ENCODE measurements at regions not wholly inside any gene's neighbourhood (a gene's known extent, or its start where the extent isn't known, plus 50 kb on each side); places are given as distances from the start of the nearest gene placed in this dataset.

- no peaks in the 10 kb centered on the region for H3K27me3 ChIP-seq (ENCODE audit: insufficient read depth, low read length)
- no peaks in the 10 kb centered on the region for H3K4me1 ChIP-seq (ENCODE audit: insufficient read depth, low read length)
- no peaks in the 10 kb centered on the region for H3K9me3 ChIP-seq (ENCODE audit: low read depth, low read length)
- H3K4me3 ChIP-seq (ENCODE audit: low read length): no peak overlapping the region
Observed at GRCh38 chr2:129865976-129866375, 113.5 kb upstream of the RAB6C start.

GRCh38 chr2:129866391-129866790 is 113.1 kb upstream of the RAB6C start:
- no peak overlapping the region for H3K4me3 ChIP-seq (ENCODE audit: low read length)
- H3K9me3 ChIP-seq (ENCODE audit: low read depth, low read length): no peaks in the 10 kb centered on the region
- H3K27me3 ChIP-seq (ENCODE audit: insufficient read depth, low read length): no peaks in the 10 kb centered on the region
- H3K4me1 ChIP-seq (ENCODE audit: insufficient read depth, low read length): no peaks in the 10 kb centered on the region

GRCh38 chr2:129868151-129868550 is 111.3 kb upstream of the RAB6C start:
- H3K4me1 ChIP-seq (ENCODE audit: insufficient read depth, low read length): no peaks in the 10 kb centered on the region
- H3K27me3 ChIP-seq (ENCODE audit: insufficient read depth, low read length): no peaks in the 10 kb centered on the region
- no peak overlapping the region for H3K4me3 ChIP-seq (ENCODE audit: low read length)
- H3K9me3 ChIP-seq (ENCODE audit: low read depth, low read length): no peaks in the 10 kb centered on the region

GRCh38 chr2:129870685-129871241 is 108.7 kb upstream of the RAB6C start:
- Histone ChIP-seq H3K4me1 (ENCODE audit: insufficient read depth, low read length) (no peaks in the 10 kb centered on the region), H3K27me3 (ENCODE audit: insufficient read depth, low read length) (no peaks in the 10 kb centered on the region), H3K4me3 (ENCODE audit: low read length) (no peak overlapping the region), H3K9me3 (ENCODE audit: low read depth, low read length) (no peaks in the 10 kb centered on the region)

- no peak overlapping the region for H3K4me3 ChIP-seq (ENCODE audit: low read length)
- H3K4me1 ChIP-seq (ENCODE audit: insufficient read depth, low read length): peaks cover 8% of the 10 kb centered on the region
- no peaks in the 10 kb centered on the region for H3K9me3 ChIP-seq (ENCODE audit: low read depth, low read length)
- no peaks in the 10 kb centered on the region for H3K27me3 ChIP-seq (ENCODE audit: insufficient read depth, low read length)
Observed at GRCh38 chr2:129872446-129872845, 107.0 kb upstream of the RAB6C start.

GRCh38 chr2:129876541-129876940 is 102.9 kb upstream of the RAB6C start:
- no peaks in the 10 kb centered on the region for H3K27me3 ChIP-seq (ENCODE audit: insufficient read depth, low read length)
- peak overlapping the region; percentile 86 for H3K4me3 ChIP-seq (ENCODE audit: low read length)

GRCh38 chr2:129877289-129877741 is 102.2 kb upstream of the RAB6C start:
- Histone ChIP-seq H3K4me1 (ENCODE audit: insufficient read depth, low read length) (peaks cover 8% of the 10 kb centered on the region), H3K9me3 (ENCODE audit: low read depth, low read length) (no peaks in the 10 kb centered on the region), H3K27me3 (ENCODE audit: insufficient read depth, low read length) (no peaks in the 10 kb centered on the region), H3K4me3 (ENCODE audit: low read length) (peak overlapping the region; percentile 86)

More at GRCh38 chr2:129876541-129876940, 102.9 kb upstream of the RAB6C start:
- Histone ChIP-seq H3K9me3 (ENCODE audit: low read depth, low read length) (no peaks in the 10 kb centered on the region), H3K4me1 (ENCODE audit: insufficient read depth, low read length) (peaks cover 8% of the 10 kb centered on the region)

- Histone ChIP-seq H3K4me3 (ENCODE audit: low read length) (peak overlapping the region; percentile 30), H3K4me1 (ENCODE audit: insufficient read depth, low read length) (peaks cover 8% of the 10 kb centered on the region), H3K27me3 (ENCODE audit: insufficient read depth, low read length) (no peaks in the 10 kb centered on the region), H3K9me3 (ENCODE audit: low read depth, low read length) (no peaks in the 10 kb centered on the region)
Observed at GRCh38 chr2:129877795-129878775, 101.4 kb upstream of the RAB6C start.

- Histone ChIP-seq H3K9me3 (ENCODE audit: low read depth, low read length) (no peaks in the 10 kb centered on the region), H3K27me3 (ENCODE audit: insufficient read depth, low read length) (no peaks in the 10 kb centered on the region), H3K4me1 (ENCODE audit: insufficient read depth, low read length) (peaks cover 8% of the 10 kb centered on the region), H3K4me3 (ENCODE audit: low read length) (no peak overlapping the region)
Observed at GRCh38 chr2:129879614-129880180, 99.8 kb upstream of the RAB6C start.

GRCh38 chr2:129880309-129880708 is 99.2 kb upstream of the RAB6C start:
- H3K4me3 ChIP-seq (ENCODE audit: low read length): no peak overlapping the region
- peaks cover 8% of the 10 kb centered on the region for H3K4me1 ChIP-seq (ENCODE audit: insufficient read depth, low read length)
- no peaks in the 10 kb centered on the region for H3K27me3 ChIP-seq (ENCODE audit: insufficient read depth, low read length)
- no peaks in the 10 kb centered on the region for H3K9me3 ChIP-seq (ENCODE audit: low read depth, low read length)

- H3K4me3 ChIP-seq (ENCODE audit: low read length): no peak overlapping the region
- no peaks in the 10 kb centered on the region for H3K9me3 ChIP-seq (ENCODE audit: low read depth, low read length)
- peaks cover 8% of the 10 kb centered on the region for H3K4me1 ChIP-seq (ENCODE audit: insufficient read depth, low read length)
- H3K27me3 ChIP-seq (ENCODE audit: insufficient read depth, low read length): no peaks in the 10 kb centered on the region
Observed at GRCh38 chr2:129880971-129881370, 98.5 kb upstream of the RAB6C start.

GRCh38 chr2:129881786-129882396 is 97.6 kb upstream of the RAB6C start:
- Histone ChIP-seq H3K9me3 (ENCODE audit: low read depth, low read length) (no peaks in the 10 kb centered on the region), H3K4me3 (ENCODE audit: low read length) (no peak overlapping the region), H3K27me3 (ENCODE audit: insufficient read depth, low read length) (no peaks in the 10 kb centered on the region), H3K4me1 (ENCODE audit: insufficient read depth, low read length) (peaks cover 3% of the 10 kb centered on the region)

- H3K9me3 ChIP-seq (ENCODE audit: low read depth, low read length): no peaks in the 10 kb centered on the region
- H3K27me3 ChIP-seq (ENCODE audit: insufficient read depth, low read length): no peaks in the 10 kb centered on the region
- H3K4me3 ChIP-seq (ENCODE audit: low read length): no peak overlapping the region
- no peaks in the 10 kb centered on the region for H3K4me1 ChIP-seq (ENCODE audit: insufficient read depth, low read length)
Observed at GRCh38 chr2:129882476-129882875, 97.0 kb upstream of the RAB6C start.

- Histone ChIP-seq H3K4me3 (ENCODE audit: low read length) (no peak overlapping the region), H3K27me3 (ENCODE audit: insufficient read depth, low read length) (no peaks in the 10 kb centered on the region), H3K4me1 (ENCODE audit: insufficient read depth, low read length) (no peaks in the 10 kb centered on the region), H3K9me3 (ENCODE audit: low read depth, low read length) (no peaks in the 10 kb centered on the region)
Observed at GRCh38 chr2:129883121-129883520, 96.3 kb upstream of the RAB6C start.

GRCh38 chr2:129884221-129884786 is 95.2 kb upstream of the RAB6C start:
- Histone ChIP-seq H3K9me3 (ENCODE audit: low read depth, low read length) (no peaks in the 10 kb centered on the region), H3K4me1 (ENCODE audit: insufficient read depth, low read length) (no peaks in the 10 kb centered on the region), H3K27me3 (ENCODE audit: insufficient read depth, low read length) (no peaks in the 10 kb centered on the region), H3K4me3 (ENCODE audit: low read length) (no peak overlapping the region)

Data from mononuclear cell (primary cell).